ENCODE measurements at regions not wholly inside any gene's neighbourhood (a gene's known extent, or its start where the extent isn't known, plus 50 kb on each side); places are given as distances from the start of the nearest gene placed in this dataset.

DNA sequence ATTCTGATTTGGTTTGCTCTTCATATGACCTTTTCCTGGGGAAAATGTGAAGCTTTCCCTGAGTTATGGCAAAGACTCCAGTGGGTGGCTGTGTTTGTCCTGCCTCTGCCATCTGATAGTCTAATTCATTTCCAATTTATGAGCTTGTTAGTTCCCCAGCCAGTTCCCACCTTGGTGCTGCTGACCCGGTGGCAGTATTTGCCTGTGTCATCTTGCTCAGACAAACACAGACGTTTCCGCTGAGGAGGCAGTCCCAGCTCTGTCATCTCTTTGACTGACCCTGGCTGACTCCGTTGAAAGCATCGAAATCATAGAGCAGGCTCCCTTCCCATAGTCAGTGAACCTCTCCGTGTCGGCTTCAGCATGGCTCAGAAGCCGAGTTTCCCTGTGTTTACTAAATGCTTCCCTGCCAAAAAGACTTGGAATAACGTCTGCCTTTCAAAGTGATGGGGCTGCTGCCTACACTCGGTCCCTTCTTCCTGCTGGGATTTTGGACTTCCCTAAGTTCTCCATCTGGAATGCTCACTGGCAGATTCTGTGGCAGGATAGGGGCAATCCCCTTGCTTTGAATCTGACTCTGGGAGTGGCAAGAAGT lies 538.3 kb downstream of the NPIPA7 start:
- DNase-seq (ENCODE audit: low spot score) = no peak
- H3K36me3 ChIP-seq = no peaks in the 10 kb centered on the region
- H3K27ac ChIP-seq = no peak overlapping the region
- no peak overlapping the region for H3K4me3 ChIP-seq
- H3K9me3 ChIP-seq = no peaks in the 10 kb centered on the region
- H3K27me3 ChIP-seq (replicated peaks; ENCODE audit: insufficient read depth) = no peaks in the 10 kb centered on the region
- WGBS = 10% methylated on average over 10 of the region's 10 CpGs
- no peaks in the 10 kb centered on the region for H3K4me1 ChIP-seq (replicated peaks)
- intact Hi-C loops (cut with DNase I) = no loop called here
- TF ChIP-seq POLR2AphosphoS5 (IDR thresholded peaks at IDR 0.05) = no peak

DNA sequence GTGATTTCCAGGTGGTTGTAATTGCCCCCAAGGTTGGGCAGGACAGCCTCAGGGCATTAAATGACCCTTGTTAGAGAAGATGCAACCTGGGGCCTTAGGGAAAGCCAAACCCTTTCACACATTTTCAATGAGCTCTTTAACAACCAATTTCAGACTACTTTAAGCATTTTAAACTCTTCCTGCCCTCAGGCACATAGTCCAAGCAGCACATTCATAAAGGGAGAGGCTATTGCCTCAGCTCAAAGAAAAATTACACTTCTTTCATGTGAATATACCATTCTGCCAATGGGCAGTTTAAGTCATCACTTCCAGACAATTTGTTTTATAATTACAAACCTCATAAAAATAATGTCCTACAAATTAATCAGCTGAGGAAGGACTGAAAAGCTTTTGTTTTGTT lies 544.5 kb downstream of the NPIPA7 start:
- no peaks in the 10 kb centered on the region for H3K9me3 ChIP-seq
- H3K27ac ChIP-seq = no peak overlapping the region
- intact Hi-C loops (cut with DNase I) = no loop called here
- no peak for TF ChIP-seq POLR2AphosphoS5 (IDR thresholded peaks at IDR 0.05)
- TF ChIP-seq, protein P1, sequence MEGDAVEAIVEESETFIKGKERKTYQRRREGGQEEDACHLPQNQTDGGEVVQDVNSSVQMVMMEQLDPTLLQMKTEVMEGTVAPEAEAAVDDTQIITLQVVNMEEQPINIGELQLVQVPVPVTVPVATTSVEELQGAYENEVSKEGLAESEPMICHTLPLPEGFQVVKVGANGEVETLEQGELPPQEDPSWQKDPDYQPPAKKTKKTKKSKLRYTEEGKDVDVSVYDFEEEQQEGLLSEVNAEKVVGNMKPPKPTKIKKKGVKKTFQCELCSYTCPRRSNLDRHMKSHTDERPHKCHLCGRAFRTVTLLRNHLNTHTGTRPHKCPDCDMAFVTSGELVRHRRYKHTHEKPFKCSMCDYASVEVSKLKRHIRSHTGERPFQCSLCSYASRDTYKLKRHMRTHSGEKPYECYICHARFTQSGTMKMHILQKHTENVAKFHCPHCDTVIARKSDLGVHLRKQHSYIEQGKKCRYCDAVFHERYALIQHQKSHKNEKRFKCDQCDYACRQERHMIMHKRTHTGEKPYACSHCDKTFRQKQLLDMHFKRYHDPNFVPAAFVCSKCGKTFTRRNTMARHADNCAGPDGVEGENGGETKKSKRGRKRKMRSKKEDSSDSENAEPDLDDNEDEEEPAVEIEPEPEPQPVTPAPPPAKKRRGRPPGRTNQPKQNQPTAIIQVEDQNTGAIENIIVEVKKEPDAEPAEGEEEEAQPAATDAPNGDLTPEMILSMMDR (IDR thresholded peaks at IDR 0.05) = no peak
- TF ChIP-seq POLR2A (IDR thresholded peaks at IDR 0.05) = no peak
- no peak overlapping the region for H3K4me3 ChIP-seq
- no peak for DNase-seq (ENCODE audit: low spot score)
- no peaks in the 10 kb centered on the region for H3K36me3 ChIP-seq
- no peaks in the 10 kb centered on the region for H3K4me1 ChIP-seq (replicated peaks)
- H3K27me3 ChIP-seq (replicated peaks; ENCODE audit: insufficient read depth) = no peaks in the 10 kb centered on the region

DNA sequence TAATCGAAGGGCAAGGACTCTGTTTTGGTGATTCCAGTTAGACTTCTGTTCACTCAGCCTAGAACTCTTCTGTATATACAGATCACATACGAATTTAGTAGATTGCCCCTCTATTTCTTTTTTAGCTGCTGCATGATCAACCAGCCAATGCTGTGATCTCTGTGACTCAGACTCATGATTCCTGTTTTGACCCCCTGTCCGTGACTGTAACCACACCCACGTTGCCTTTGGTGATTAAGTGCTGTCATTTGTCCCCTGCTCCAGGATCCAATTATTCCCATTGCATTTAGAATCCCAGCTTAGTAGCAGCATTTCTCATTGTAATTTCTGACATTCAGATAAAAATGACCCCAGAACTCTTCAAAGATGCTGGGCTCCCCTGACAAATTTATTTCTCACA lies 545.7 kb downstream of the NPIPA7 start:
- DNase-seq (ENCODE audit: low spot score) = no peak
- no peaks in the 10 kb centered on the region for H3K36me3 ChIP-seq
- intact Hi-C loops (cut with DNase I) = no loop called here
- H3K9me3 ChIP-seq = no peaks in the 10 kb centered on the region
- H3K4me1 ChIP-seq (replicated peaks) = no peaks in the 10 kb centered on the region
- no peaks in the 10 kb centered on the region for H3K27me3 ChIP-seq (replicated peaks; ENCODE audit: insufficient read depth)
- H3K27ac ChIP-seq = no peak overlapping the region
- 52% methylated on average over 4 of the region's 4 CpGs for WGBS
- TF ChIP-seq POLR2A (IDR thresholded peaks at IDR 0.05) (no peak), POLR2AphosphoS5 (IDR thresholded peaks at IDR 0.05) (no peak)
- TF ChIP-seq, protein P1 (IDR thresholded peaks at IDR 0.05) = no peak
- no peak overlapping the region for H3K4me3 ChIP-seq

DNA sequence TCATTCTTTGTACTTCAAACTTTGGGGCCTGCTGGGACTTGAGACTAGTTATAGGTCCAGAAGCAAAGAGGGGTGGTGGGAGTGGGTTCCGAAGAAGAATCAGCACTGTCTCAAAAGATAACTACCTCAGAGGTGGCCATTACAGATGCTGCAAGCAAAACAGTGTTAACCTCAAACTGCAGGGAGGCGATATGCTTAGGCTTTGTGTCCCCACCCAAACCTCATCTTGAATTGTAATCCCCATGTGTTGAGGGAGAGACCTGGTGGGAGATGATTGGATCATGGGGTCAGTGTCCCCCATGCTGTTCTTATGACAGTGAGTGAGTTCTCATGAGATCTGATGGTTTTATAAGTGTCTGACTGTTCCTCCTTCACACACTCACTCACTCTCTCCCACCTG lies 545.3 kb downstream of the XYLT1 start:
- no peak for DNase-seq (ENCODE audit: low spot score)

DNA sequence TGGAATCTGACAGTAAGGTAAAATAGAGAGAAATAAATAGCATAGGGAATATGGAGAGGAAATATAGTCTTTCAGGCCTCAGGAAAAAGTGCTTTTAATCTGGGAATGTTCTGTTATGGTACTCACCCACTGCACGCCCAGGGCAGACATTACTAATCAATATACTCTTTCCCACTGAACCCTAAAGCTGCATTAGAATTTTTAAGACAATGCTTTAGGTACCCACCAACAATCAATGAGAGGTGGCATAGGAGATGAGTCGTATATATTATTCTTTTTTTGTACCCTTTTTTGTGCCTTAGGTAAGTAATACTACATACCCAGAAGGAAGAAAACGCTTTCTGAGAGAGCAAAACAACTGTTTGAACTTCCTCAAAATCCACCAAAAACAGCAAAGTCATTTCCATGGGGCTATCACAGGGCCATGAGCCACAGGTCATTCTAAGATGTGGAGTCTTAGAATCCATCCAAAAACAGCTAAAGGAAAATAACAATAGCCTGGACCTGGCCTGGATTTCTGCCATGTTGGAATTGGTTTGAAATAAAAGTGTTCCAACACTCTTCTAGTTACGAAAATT lies 542.1 kb downstream of the XYLT1 start:
- no peak for DNase-seq (ENCODE audit: low spot score)
- no peak overlapping the region for H3K27ac ChIP-seq
- H3K36me3 ChIP-seq = no peaks in the 10 kb centered on the region
- TF ChIP-seq, protein P1 (IDR thresholded peaks at IDR 0.05) = no peak
- TF ChIP-seq POLR2A (IDR thresholded peaks at IDR 0.05) (no peak), POLR2AphosphoS5 (IDR thresholded peaks at IDR 0.05) (no peak)
- H3K9me3 ChIP-seq = no peaks in the 10 kb centered on the region
- 74% methylated on average over 4 of the region's 4 CpGs for WGBS
- H3K27me3 ChIP-seq (replicated peaks; ENCODE audit: insufficient read depth) = no peaks in the 10 kb centered on the region
- intact Hi-C loops (cut with DNase I) = no loop called here
- H3K4me1 ChIP-seq (replicated peaks) = no peaks in the 10 kb centered on the region
- H3K4me3 ChIP-seq = no peak overlapping the region

More for the DNA sequence above, 545.3 kb downstream of the XYLT1 start:
- intact Hi-C loops (cut with DNase I) = no loop called here
- Histone ChIP-seq H3K9me3 (no peaks in the 10 kb centered on the region), H3K4me3 (no peak overlapping the region), H3K27me3 (replicated peaks; ENCODE audit: insufficient read depth) (no peaks in the 10 kb centered on the region), H3K27ac (no peak overlapping the region), H3K4me1 (replicated peaks) (no peaks in the 10 kb centered on the region), H3K36me3 (no peaks in the 10 kb centered on the region)
- 94% methylated on average over 2 of the region's 2 CpGs for WGBS
- TF ChIP-seq, protein P1 (IDR thresholded peaks at IDR 0.05) = no peak
- no peak for TF ChIP-seq POLR2AphosphoS5 (IDR thresholded peaks at IDR 0.05)
- TF ChIP-seq POLR2A (IDR thresholded peaks at IDR 0.05) = no peak

Measured in prostate gland (tissue), 2 donors.